Esophagus squamous epithelium (tissue), 4 donors: ENCODE measurements at regions not wholly inside any gene's neighbourhood (a gene's known extent, or its start where the extent isn't known, plus 50 kb on each side); places are given as distances from the start of the nearest gene placed in this dataset.

Source experiments
- POLR2A ChIP-seq, 4 donors: fragments of 450-650 bp; IDR thresholded peaks; one replicate each; pipeline ENCODE4 v1.6.1; 2017; ENCODE audit warnings: antibody characterized with exemption in 4 of 4, mild to moderate bottlenecking in 4 of 4, moderate library complexity in 3 of 4
- TF ChIP-seq, protein P1 (sequence below), 6 experiments: fragments of 450-650 bp in 4 of 6; fragments of 200-600 bp in 2 of 6; sonication (generic) in 2 of 6; IDR thresholded peaks; one replicate each; pipeline ENCODE4 v1.5.1; 2016 to 2019; ENCODE audit warnings: antibody characterized with exemption in 6 of 6, mild to moderate bottlenecking in 4 of 6, moderate library complexity in 4 of 6

DNA sequence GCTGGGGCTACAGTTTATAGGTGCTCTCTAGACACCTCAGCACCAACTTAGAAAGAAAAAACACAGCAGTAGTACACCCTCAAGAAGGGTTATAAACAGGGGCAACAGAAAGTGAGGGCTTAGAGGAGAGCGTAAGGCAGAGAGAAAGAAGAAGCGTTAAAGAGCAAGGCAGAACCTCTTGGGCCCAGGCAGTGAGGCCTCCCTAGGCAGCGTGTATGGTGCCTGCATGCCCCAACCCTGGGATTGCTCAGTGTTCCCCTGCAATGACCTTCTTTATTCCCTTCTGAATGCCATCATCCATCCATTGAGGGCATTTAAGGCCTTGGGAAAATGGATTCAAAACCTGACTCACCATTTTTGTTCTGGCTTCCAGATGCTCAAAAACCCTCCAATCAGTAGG is 130.0 kb upstream of the ARG1 start:
- TF ChIP-seq, protein P1, sequence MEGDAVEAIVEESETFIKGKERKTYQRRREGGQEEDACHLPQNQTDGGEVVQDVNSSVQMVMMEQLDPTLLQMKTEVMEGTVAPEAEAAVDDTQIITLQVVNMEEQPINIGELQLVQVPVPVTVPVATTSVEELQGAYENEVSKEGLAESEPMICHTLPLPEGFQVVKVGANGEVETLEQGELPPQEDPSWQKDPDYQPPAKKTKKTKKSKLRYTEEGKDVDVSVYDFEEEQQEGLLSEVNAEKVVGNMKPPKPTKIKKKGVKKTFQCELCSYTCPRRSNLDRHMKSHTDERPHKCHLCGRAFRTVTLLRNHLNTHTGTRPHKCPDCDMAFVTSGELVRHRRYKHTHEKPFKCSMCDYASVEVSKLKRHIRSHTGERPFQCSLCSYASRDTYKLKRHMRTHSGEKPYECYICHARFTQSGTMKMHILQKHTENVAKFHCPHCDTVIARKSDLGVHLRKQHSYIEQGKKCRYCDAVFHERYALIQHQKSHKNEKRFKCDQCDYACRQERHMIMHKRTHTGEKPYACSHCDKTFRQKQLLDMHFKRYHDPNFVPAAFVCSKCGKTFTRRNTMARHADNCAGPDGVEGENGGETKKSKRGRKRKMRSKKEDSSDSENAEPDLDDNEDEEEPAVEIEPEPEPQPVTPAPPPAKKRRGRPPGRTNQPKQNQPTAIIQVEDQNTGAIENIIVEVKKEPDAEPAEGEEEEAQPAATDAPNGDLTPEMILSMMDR (IDR thresholded peaks at IDR 0.05), result no peak
- no peak for TF ChIP-seq POLR2A (IDR thresholded peaks at IDR 0.05)
